Daoy (cell line): ENCODE measurements at regions not wholly inside any gene's neighbourhood (a gene's known extent, or its start where the extent isn't known, plus 50 kb on each side); places are given as distances from the start of the nearest gene placed in this dataset.
A peak's percentile ranks its signal among the peaks of the same experiment; 100 is the strongest.
"Not testable (repeated sequence)": the region's sequence is repeated elsewhere in the genome, so short reads cannot be mapped to it uniquely, and the experiment has no call there.

Experiments
- DNase-seq: peaks from one replicate; pipeline ENCODE4 v3.0.0-alpha.2; 2015; ENCODE audit warnings: low read depth

DNA sequence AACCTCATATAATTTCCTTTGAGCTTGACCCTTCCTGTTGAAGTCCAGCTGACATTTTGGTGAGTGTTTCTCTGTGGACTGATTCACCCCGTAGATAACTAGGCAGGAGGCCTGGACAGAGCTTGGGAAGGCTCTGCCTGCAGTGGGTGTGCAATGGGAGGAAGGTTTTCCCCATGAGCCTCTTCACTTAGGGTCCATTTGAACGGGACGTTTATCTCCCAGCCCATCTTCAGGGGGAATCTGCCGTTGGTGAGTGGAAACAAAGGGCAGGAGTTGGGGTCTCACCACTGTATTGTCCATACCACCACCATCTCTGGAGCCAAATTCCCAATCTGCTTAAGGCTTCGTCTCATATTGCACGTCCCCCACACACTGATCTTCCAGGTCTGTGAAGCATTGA, 825.6 kb upstream of the TPTE start:
- not testable (repeated sequence) for DNase-seq

DNA sequence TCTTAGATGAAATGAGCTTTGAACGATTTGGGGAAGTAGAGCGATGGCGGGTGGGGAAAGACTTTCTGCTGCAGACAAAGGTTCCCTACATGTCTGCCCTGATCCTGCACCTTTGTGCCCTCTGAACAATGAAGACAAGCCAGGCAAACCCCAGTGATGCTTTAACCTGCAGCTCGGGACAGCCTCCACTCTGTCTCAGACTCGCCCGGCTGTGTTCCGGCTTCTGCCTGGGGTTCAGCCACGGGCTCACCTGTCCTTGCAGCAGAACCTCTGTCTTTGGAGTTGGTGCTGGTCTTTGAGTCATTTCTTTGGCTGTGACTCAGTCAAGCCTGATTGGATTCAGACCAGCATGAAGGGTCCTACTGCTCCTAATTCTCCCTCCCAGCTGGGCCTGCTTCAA, 823.6 kb upstream of the TPTE start:
- not testable (repeated sequence) for DNase-seq

GRCh38 chr21:9705016-9705415, 816.4 kb upstream of the TPTE start:
- DNase-seq: not testable (repeated sequence)

DNA sequence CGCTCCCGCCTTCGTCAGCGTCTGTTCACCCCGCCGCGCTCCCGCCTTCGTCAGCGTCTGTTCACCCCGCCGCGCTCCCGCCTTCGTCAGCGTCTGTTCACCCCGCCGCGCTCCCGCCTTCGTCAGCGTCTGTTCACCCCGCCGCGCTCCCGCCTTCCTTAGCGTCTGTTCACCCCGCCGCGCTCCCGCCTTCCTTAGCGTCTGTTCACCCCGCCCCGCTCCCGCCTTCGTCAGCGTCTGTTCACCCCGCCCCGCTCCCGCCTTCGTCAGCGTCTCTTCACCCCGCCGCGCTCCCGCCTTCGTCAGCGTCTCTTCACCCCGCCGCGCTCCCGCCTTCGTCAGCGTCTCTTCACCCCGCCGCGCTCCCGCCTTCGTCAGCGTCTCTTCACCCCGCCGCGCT, 815.9 kb upstream of the TPTE start:
- DNase-seq: not testable (repeated sequence)

- DNase-seq: not testable (repeated sequence)
Measured at GRCh38 chr21:9724542-9724941, 796.8 kb upstream of the TPTE start.

DNA sequence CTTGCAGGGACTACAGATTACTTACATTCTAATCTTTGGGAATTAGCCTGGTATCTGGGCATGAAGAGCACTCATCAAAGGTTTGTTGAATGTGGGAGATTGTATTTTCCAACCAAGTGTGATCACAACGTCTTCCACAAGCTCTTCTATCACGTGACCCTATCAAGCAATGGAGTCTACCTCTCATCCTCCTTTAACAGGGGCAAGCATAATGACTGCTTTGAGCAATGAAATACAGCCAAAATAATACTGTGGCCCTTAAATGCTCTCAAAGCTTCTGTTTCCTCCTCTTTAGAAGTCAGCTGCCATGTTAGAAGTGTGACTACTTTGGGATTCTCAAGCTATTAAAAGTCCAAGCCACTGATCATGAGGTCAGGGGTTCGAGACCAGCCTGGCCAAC, 794.2 kb upstream of the TPTE start:
- not testable (repeated sequence) for DNase-seq

DNA sequence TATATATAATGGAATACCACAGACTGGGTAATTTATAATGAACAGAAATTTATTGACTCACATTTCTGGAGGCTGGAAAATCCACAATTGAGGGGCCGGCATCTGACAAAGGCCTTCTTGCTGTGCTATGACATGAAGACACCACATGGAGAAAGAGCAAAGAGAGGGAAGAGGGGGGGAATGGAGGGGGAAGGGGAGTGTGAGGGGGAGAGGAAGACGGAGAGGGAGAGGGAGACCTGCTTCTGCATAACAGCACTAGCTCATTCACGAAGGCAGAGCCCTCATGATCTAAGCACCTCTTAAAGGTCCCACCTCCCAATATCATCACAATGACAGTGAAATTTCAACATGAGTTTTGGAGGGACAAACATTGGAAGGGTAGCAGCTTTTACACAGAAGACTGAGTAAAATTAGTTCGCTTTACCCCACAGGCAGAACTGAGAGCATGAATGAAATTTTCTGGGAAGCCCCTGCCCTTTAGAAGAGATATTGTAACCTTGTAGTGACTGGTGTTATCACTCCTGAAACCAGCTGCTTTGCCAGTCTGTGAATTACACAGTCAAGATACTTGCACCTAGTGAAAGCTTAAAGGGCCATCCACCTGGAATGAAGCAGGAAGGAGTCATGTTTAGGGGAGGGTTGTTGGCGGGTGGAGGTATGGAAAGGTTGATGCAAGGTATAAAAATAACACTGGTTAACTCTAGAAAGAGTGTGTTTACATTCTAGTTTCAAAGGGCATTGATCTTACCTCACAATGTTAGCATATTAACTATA, 793.0 kb upstream of the TPTE start:
- not testable (repeated sequence) for DNase-seq

DNA sequence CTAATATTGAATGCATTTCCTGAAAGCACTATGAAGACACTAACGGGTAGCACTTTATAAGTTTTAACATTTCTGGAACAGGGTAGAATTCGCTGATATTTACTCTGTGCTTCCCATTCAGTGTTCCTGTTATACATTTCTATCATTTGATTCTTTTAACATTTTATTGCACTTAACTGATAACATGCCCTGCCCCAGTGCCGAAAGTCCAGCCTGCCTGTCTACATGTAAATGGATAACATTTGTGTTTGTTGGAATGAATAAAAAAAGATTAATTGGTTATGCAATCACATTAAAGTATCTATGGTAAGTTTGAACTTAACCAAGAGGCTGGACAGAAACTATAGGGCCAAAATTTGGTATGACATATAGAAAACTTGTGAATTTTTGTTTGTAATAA, 790.5 kb upstream of the TPTE start:
- no peak for DNase-seq

- not testable (repeated sequence) for DNase-seq
Measured at GRCh38 chr21:9731317-9731716, 790.1 kb upstream of the TPTE start.

- DNase-seq: not testable (repeated sequence)
Measured at GRCh38 chr21:9732605-9733004, 788.8 kb upstream of the TPTE start.

DNA sequence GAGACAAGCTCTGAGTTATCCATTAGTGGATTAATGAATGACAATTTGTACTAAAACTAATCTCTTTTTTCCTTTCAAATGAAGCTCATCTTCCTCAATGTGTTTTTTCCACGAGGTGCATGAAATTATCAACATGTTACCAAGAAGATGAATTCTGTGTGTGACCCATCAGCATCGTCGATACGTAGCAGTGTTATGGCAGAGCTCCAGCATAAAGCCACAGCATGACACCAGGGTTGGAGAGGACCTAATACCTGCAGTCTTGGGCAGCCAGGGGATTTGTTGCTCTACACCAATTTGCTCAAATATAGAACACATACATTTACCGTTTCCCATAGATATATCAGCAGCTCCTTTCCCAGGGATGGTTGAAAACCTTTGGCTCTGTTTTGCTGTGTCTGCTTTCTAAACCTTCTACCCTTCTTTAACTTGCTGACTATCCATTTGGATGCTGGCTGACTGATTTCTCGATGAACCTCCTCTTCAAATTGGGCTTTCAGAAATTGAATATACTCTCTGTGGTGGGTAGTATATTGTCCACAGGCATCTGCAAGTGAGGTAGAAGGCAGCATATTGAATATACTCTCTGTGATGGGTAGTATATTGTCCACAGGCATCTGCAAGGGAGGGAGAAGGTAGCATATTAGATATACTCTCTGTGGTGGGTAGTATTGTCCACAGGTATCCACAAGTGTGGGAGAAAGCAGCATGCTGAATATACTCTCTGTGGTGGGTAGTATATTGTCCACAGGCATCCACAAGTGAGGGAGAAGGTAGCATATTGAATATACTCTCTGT, 787.4 kb upstream of the TPTE start:
- DNase-seq: not testable (repeated sequence)

- no peak for DNase-seq
Measured at GRCh38 chr21:9735421-9735961, 785.9 kb upstream of the TPTE start.

- not testable (repeated sequence) for DNase-seq
Measured at GRCh38 chr21:9737301-9737700, 784.1 kb upstream of the TPTE start.

- not testable (repeated sequence) for DNase-seq
Measured at GRCh38 chr21:9737871-9738515, 783.4 kb upstream of the TPTE start.

GRCh38 chr21:9738527-9738926, 782.9 kb upstream of the TPTE start:
- no peak for DNase-seq

DNA sequence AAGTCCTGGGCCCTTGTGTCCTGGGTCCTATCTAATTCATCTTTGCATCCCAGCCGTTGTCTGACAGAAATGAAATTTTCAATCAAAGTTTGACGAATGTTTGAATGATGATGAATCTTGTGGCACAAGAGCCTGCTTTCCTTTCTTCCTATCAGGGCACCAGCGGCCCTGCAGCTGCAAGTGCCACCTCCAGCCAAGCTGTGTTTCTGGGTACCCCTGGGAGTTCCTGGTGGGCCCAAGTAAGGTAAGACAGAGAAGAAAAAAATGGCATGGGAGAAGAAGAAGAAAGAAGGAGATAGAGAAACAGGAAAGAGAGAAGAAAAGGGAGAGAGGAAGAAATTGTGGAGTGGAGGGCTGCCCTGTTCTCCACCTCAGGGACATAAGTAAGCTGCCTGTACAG, 782.1 kb upstream of the TPTE start:
- DNase-seq: no peak

GRCh38 chr21:9740177-9740941, 781.0 kb upstream of the TPTE start:
- not testable (repeated sequence) for DNase-seq

- DNase-seq: not testable (repeated sequence)
Measured at GRCh38 chr21:9740991-9741742, 780.2 kb upstream of the TPTE start.

- DNase-seq: not testable (repeated sequence)
Measured at GRCh38 chr21:9743566-9743965, 777.8 kb upstream of the TPTE start.

DNA sequence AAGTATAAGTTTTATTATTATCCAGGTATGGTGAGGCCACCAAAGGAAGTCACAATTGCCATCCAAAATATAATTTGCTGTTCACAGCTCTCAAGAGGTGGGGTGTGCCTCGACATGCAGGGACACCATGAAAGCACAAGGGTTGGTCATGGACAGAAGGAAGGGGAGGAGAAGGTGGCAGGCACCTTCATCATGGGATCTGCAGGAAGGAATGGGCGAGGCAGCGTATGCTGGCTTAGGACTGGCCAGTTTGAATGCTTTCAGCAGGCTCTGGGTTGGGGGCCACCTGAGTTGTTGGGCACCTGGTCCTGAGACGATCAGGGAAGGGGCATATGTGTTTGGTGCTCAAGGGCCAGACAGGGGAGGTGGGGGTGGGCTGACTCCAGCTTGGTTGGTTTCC, 777.2 kb upstream of the TPTE start:
- DNase-seq: not testable (repeated sequence)

GRCh38 chr21:9744593-9744992, 776.8 kb upstream of the TPTE start:
- peak; percentile 39 for DNase-seq
